ENCODE measurements at regions not wholly inside any gene's neighbourhood (a gene's known extent, or its start where the extent isn't known, plus 50 kb on each side); places are given as distances from the start of the nearest gene placed in this dataset.

DNA sequence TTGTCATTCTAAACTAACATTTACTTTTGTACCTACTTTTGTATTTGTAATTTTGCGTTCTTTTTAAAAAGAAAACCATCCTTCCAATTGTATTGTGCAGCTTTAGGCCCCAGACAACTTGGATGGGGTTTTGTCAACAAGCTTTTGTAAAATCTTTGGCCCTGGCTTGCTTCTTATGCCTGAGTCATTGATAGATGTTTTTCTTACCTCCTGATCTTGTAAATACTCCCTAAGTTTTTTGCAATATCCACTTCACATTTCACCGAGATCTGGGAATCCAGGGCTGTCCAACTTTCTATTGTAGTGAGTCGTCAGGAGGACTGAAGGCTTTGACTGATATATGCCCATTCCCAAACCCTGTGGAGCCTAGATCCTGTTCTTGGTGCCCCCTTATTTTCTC lies 126.9 kb upstream of the GUCY1A1 start:
- Histone ChIP-seq H3K4me3 (ENCODE audit: insufficient read depth, low read length) (no peak overlapping the region), H4K20me1 (ENCODE audit: insufficient read depth, low read length) (no peaks in the 10 kb centered on the region), H2AFZ (ENCODE audit: low read length) (no peak overlapping the region), H3K36me3 (ENCODE audit: insufficient read depth, low read length) (no peaks in the 10 kb centered on the region), H3K9me3 (ENCODE audit: low read depth, low read length) (no peaks in the 10 kb centered on the region), H3K4me2 (ENCODE audit: insufficient read depth, low read length) (no peak overlapping the region), H3K27ac (ENCODE audit: low read depth, low read length) (no peak overlapping the region), H3K79me2 (ENCODE audit: insufficient read depth, low read length) (no peaks in the 10 kb centered on the region), H3K4me1 (ENCODE audit: insufficient read depth, low read length) (no peaks in the 10 kb centered on the region), H3K27me3 (ENCODE audit: insufficient read depth, low read length) (no peaks in the 10 kb centered on the region)
- peak; percentile 18 for DNase-seq (ENCODE audit: insufficient read length, low spot score, missing footprints)
- TF ChIP-seq, protein P1, sequence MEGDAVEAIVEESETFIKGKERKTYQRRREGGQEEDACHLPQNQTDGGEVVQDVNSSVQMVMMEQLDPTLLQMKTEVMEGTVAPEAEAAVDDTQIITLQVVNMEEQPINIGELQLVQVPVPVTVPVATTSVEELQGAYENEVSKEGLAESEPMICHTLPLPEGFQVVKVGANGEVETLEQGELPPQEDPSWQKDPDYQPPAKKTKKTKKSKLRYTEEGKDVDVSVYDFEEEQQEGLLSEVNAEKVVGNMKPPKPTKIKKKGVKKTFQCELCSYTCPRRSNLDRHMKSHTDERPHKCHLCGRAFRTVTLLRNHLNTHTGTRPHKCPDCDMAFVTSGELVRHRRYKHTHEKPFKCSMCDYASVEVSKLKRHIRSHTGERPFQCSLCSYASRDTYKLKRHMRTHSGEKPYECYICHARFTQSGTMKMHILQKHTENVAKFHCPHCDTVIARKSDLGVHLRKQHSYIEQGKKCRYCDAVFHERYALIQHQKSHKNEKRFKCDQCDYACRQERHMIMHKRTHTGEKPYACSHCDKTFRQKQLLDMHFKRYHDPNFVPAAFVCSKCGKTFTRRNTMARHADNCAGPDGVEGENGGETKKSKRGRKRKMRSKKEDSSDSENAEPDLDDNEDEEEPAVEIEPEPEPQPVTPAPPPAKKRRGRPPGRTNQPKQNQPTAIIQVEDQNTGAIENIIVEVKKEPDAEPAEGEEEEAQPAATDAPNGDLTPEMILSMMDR (IDR thresholded peaks at IDR 0.05; ENCODE audit: extremely low read depth, low read depth, low read length) = no peak

DNA sequence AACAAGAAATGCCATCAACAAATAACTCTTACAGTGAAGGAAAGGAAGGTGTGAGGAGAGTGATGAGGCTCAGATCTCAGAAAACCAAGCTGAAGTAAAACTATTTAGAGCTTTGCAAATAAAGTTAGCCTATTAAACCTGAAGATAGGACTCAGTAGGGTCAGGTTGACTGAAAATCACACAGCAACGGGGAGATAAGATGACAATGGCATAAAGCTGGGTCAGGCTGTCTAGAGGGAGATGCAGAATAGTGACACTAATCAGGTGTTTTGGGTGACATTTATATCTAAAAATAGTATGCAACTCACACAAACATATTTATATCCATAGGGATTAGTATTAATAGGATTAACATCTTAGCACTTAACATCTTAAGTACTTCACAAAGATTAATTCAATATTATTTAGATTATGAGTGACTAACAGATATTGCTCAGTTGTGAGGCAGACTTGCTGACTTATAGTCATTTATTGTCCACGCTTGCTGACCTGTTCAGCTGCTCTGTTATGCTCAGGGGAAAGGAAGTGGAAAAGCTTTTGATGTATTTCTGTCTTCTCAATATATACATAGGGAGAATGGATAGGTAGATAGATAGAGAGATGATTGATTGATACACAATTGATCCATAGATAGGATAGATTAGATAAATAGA lies 130.7 kb upstream of the GUCY1A1 start:
- Histone ChIP-seq H3K36me3 (ENCODE audit: insufficient read depth, low read length) (no peaks in the 10 kb centered on the region), H3K27me3 (ENCODE audit: insufficient read depth, low read length) (no peaks in the 10 kb centered on the region), H4K20me1 (ENCODE audit: insufficient read depth, low read length) (no peaks in the 10 kb centered on the region), H3K4me2 (ENCODE audit: insufficient read depth, low read length) (no peak overlapping the region), H3K9me3 (ENCODE audit: low read depth, low read length) (no peaks in the 10 kb centered on the region), H3K4me1 (ENCODE audit: insufficient read depth, low read length) (no peaks in the 10 kb centered on the region), H3K79me2 (ENCODE audit: insufficient read depth, low read length) (no peaks in the 10 kb centered on the region), H3K27ac (ENCODE audit: low read depth, low read length) (no peak overlapping the region), H2AFZ (ENCODE audit: low read length) (no peak overlapping the region), H3K4me3 (ENCODE audit: insufficient read depth, low read length) (no peak overlapping the region)
- TF ChIP-seq, protein P1 (IDR thresholded peaks at IDR 0.05; ENCODE audit: extremely low read depth, low read depth, low read length) = no peak
- DNase-seq (ENCODE audit: insufficient read length, low spot score, missing footprints) = no peak

DNA sequence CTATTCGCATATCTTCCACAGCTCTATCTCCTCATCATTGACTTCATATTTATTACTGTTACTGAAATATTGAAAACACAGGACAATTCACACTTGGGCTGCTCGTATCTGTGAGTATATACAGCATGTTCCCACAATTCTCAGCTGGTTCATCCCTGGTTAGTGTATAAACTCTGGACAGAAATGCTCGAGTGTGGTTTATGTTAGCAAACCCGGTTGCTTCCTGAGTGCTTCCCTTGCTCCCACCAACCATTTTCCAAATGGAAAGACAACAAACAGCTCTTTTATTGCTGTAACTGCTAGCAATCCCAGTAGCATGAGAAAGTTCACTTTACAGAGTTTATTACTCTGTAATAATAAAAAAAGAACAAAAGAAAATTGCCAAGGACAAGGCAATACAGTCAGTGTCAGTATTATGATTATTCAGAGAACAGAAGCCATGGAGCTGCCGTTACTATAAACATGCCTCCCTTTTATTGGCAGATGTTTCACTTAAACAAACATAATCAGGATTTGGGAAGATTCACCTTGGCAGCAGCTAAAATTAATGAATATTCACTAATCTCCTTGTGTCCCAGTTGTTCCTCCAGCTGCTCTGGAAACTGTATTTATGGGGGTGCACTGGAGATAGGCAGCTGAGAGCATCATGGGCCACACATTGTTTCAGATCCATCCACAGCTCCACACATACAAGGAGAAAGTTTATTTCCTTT lies 134.1 kb upstream of the GUCY1A1 start:
- no peak for DNase-seq (ENCODE audit: insufficient read length, low spot score, missing footprints)
- Histone ChIP-seq H3K9me3 (ENCODE audit: low read depth, low read length) (no peaks in the 10 kb centered on the region), H3K27ac (ENCODE audit: low read depth, low read length) (no peak overlapping the region), H2AFZ (ENCODE audit: low read length) (no peak overlapping the region), H3K79me2 (ENCODE audit: insufficient read depth, low read length) (no peaks in the 10 kb centered on the region), H3K36me3 (ENCODE audit: insufficient read depth, low read length) (no peaks in the 10 kb centered on the region), H3K27me3 (ENCODE audit: insufficient read depth, low read length) (no peaks in the 10 kb centered on the region), H4K20me1 (ENCODE audit: insufficient read depth, low read length) (no peaks in the 10 kb centered on the region), H3K4me2 (ENCODE audit: insufficient read depth, low read length) (no peak overlapping the region), H3K4me1 (ENCODE audit: insufficient read depth, low read length) (no peaks in the 10 kb centered on the region), H3K4me3 (ENCODE audit: insufficient read depth, low read length) (no peak overlapping the region)
- TF ChIP-seq, protein P1 (IDR thresholded peaks at IDR 0.05; ENCODE audit: extremely low read depth, low read depth, low read length) = no peak

DNA sequence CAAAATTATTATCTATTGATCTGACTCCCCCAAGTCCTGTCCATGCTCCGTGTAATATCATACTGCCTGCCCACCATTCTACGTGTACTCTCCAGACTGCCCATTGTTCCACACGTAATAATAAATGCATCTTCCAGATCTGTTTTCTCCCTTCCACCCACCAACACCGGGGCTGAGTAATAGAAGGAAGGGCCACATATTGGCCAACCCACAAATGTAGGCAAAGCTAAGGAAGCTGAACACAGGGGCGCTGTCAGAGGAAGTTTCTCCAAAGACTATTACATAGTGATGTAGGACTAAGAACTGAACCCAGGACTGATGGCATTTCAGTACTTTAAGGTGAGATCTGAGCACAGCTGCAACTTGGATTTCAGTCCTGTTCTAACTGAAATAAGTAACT lies 135.8 kb upstream of the GUCY1A1 start:
- no peaks in the 10 kb centered on the region for H4K20me1 ChIP-seq (ENCODE audit: insufficient read depth, low read length)
- H3K4me1 ChIP-seq (ENCODE audit: insufficient read depth, low read length) = no peaks in the 10 kb centered on the region
- H3K4me3 ChIP-seq (ENCODE audit: insufficient read depth, low read length) = no peak overlapping the region
- H3K9me3 ChIP-seq (ENCODE audit: low read depth, low read length) = no peaks in the 10 kb centered on the region
- no peak overlapping the region for H3K4me2 ChIP-seq (ENCODE audit: insufficient read depth, low read length)
- DNase-seq (ENCODE audit: insufficient read length, low spot score, missing footprints) = no peak
- TF ChIP-seq, protein P1 (IDR thresholded peaks at IDR 0.05; ENCODE audit: extremely low read depth, low read depth, low read length) = no peak
- H2AFZ ChIP-seq (ENCODE audit: low read length) = no peak overlapping the region
- H3K36me3 ChIP-seq (ENCODE audit: insufficient read depth, low read length) = no peaks in the 10 kb centered on the region
- H3K27ac ChIP-seq (ENCODE audit: low read depth, low read length) = no peak overlapping the region
- no peaks in the 10 kb centered on the region for H3K79me2 ChIP-seq (ENCODE audit: insufficient read depth, low read length)
- H3K27me3 ChIP-seq (ENCODE audit: insufficient read depth, low read length) = no peaks in the 10 kb centered on the region

All from osteoblast (primary cell).